CD14-positive monocyte (primary cell): ENCODE measurements at regions not wholly inside any gene's neighbourhood (a gene's known extent, or its start where the extent isn't known, plus 50 kb on each side); places are given as distances from the start of the nearest gene placed in this dataset.
A peak's percentile ranks its signal among the peaks of the same experiment; 100 is the strongest.

Experiments used
- DNase-seq, 3 donors: peaks; one replicate each; pipeline ENCODE4 v3.0.0-alpha.2; 2011 to 2022
- H2AFZ ChIP-seq: 2 replicates; pipeline ENCODE4 v1.6.0; 2012; ENCODE audit warnings: mild to moderate bottlenecking, low read depth, low read length, inconsistent platforms; ENCODE audit not compliant: insufficient read depth, poor library complexity, severe bottlenecking
- H3K27ac ChIP-seq, 2 donors: 1 replicate in 1 of 2; 2 replicates in 1 of 2; pipeline ENCODE4 v1.5.1; 2012 to 2013; ENCODE audit warnings: low read length in 2 of 2, control low read depth in 1 of 2, inconsistent platforms in 1 of 2, low read depth in 1 of 2, mild to moderate bottlenecking in 1 of 2
- H3K27me3 ChIP-seq, 2 donors: one replicate each; pipeline versions ENCODE4 v1.6.0 to v1.6.1; 2011 to 2013; ENCODE audit warnings: low read length in 2 of 2; ENCODE audit not compliant: control insufficient read depth in 2 of 2, insufficient read depth in 2 of 2
- H3K36me3 ChIP-seq, 2 donors: replicated peaks in 1 of 2; 1 replicate in 1 of 2; 2 replicates in 1 of 2; pipeline versions ENCODE4 v1.5.1 to v1.6.1; 2012 to 2013; ENCODE audit warnings: low read length in 2 of 2, control low read depth in 1 of 2, inconsistent platforms in 1 of 2, mild to moderate bottlenecking in 1 of 2; ENCODE audit not compliant: insufficient read depth in 2 of 2, control insufficient read depth in 1 of 2
- H3K4me1 ChIP-seq, 2 donors: 1 replicate in 1 of 2; 2 replicates in 1 of 2; pipeline versions ENCODE4 v1.5.1 to v1.6.1; 2012 to 2013; ENCODE audit warnings: low read length in 2 of 2, control low read depth in 1 of 2, inconsistent platforms in 1 of 2, mild to moderate bottlenecking in 1 of 2, moderate library complexity in 1 of 2; ENCODE audit not compliant: insufficient read depth in 2 of 2, control insufficient read depth in 1 of 2
- H3K4me2 ChIP-seq: replicated peaks from 2 replicates; pipeline ENCODE3; 2012; ENCODE audit warnings: low read length, moderate library complexity, mild to moderate bottlenecking; ENCODE audit not compliant: poor library complexity, severe bottlenecking; ENCODE audit errors: extremely low read depth
- H3K4me3 ChIP-seq, 3 experiments: fragments of 200-600 bp in 1 of 3; sonication (generic) in 1 of 3; replicated peaks in 1 of 3; 1 replicate in 2 of 3; 2 replicates in 1 of 3; pipeline ENCODE4 v1.5.1; 2011 to 2013; ENCODE audit warnings: low read length in 3 of 3, mild to moderate bottlenecking in 3 of 3, control low read depth in 2 of 3, low read depth in 2 of 3, inconsistent platforms in 1 of 3, moderate library complexity in 1 of 3
- H3K79me2 ChIP-seq: 2 replicates; pipeline ENCODE4 v1.6.0; 2012; ENCODE audit warnings: mild to moderate bottlenecking, control low read depth, inconsistent platforms, low read length, moderate library complexity; ENCODE audit not compliant: insufficient read depth
- H3K9ac ChIP-seq: 2 replicates; pipeline ENCODE4 v1.6.0; 2017; ENCODE audit warnings: low read length, mild to moderate bottlenecking; ENCODE audit not compliant: insufficient read depth, poor library complexity, severe bottlenecking
- H3K9me3 ChIP-seq, 2 donors: replicated peaks in 1 of 2; 1 replicate in 1 of 2; 2 replicates in 1 of 2; pipeline versions ENCODE4 v1.5.1 to v1.6.1; 2012 to 2013; ENCODE audit warnings: low read length in 2 of 2, control low read depth in 1 of 2; ENCODE audit not compliant: control insufficient read depth in 1 of 2, insufficient read depth in 1 of 2
- H4K20me1 ChIP-seq: 2 replicates; pipeline ENCODE4 v1.6.0; 2012; ENCODE audit warnings: mild to moderate bottlenecking, low read length, control low read depth, moderate library complexity; ENCODE audit not compliant: insufficient read depth
- H3K27ac Mint-ChIP-seq, 7 donors: one replicate each; pipeline ENCODE4 v1.8.0; 2020; ENCODE audit warnings: mild to moderate bottlenecking in 7 of 7, mixed read lengths in 7 of 7, moderate library complexity in 6 of 7, inconsistent platforms in 2 of 7
- H3K27me3 Mint-ChIP-seq, 3 donors: one replicate each; pipeline ENCODE4 v1.8.0; 2021 to 2022; ENCODE audit warnings: low read depth in 3 of 3, mild to moderate bottlenecking in 3 of 3, mixed read lengths in 3 of 3, moderate library complexity in 3 of 3, inconsistent platforms in 1 of 3
- H3K36me3 Mint-ChIP-seq, 2 donors: one replicate each; pipeline ENCODE4 v1.8.0; 2020; ENCODE audit warnings: mixed read lengths in 2 of 2, inconsistent platforms in 1 of 2, mild to moderate bottlenecking in 1 of 2
- H3K4me1 Mint-ChIP-seq: one replicate; pipeline ENCODE4 v1.8.0; 2020; ENCODE audit warnings: mild to moderate bottlenecking, mixed read lengths
- H3K4me3 Mint-ChIP-seq, 2 donors: one replicate each; pipeline ENCODE4 v1.8.0; 2020; ENCODE audit warnings: mild to moderate bottlenecking in 2 of 2, mixed read lengths in 2 of 2, moderate library complexity in 1 of 2
- H3K9me3 Mint-ChIP-seq, 7 donors: one replicate each; pipeline ENCODE4 v1.8.0; 2020 to 2022; ENCODE audit warnings: mixed read lengths in 7 of 7, mild to moderate bottlenecking in 6 of 7, moderate library complexity in 6 of 7, inconsistent platforms in 2 of 7
- WGBS: methylation state at CpG from one replicate; pipeline ENCODE4 v1.1.5; 2013; ENCODE audit warnings: missing lambda C conversion rate; ENCODE audit not compliant: insufficient coverage; 5-methylcytosine and 5-hydroxymethylcytosine counted together
- intact Hi-C, 2 donors: fragments of 100-400 bp; cut with micrococcal nuclease; formaldehyde crosslinking; loops; one replicate each; pipeline versions ENCODE4 v1.15.0 to v1.15.1; 2023
- TF ChIP-seq, protein P1 (sequence below): fragments of 200-600 bp; IDR thresholded peaks from one replicate; pipeline ENCODE4 v1.8.0; 2022; ENCODE audit warnings: antibody characterized with exemption, mild to moderate bottlenecking

DNA sequence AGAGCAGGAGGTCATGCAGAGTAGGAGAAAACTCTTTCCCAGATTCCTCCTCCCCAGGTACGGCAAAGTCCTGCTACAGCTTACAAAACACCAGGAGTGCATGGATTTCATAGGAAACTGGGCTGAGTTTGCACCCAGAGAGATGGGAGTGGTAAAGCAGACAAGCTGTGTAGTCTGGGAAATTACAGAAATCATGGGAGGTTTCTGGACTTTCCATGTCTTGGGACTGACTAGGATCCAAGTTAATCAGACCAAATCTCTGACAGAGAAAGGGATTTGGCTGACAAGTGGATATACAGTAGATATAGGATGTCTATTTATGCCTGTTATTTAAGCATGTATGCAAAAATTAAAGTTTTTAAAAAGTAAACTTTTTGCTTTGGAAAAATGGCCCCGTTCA, 205.4 kb upstream of the ACVR2A start:
- TF ChIP-seq, protein P1, sequence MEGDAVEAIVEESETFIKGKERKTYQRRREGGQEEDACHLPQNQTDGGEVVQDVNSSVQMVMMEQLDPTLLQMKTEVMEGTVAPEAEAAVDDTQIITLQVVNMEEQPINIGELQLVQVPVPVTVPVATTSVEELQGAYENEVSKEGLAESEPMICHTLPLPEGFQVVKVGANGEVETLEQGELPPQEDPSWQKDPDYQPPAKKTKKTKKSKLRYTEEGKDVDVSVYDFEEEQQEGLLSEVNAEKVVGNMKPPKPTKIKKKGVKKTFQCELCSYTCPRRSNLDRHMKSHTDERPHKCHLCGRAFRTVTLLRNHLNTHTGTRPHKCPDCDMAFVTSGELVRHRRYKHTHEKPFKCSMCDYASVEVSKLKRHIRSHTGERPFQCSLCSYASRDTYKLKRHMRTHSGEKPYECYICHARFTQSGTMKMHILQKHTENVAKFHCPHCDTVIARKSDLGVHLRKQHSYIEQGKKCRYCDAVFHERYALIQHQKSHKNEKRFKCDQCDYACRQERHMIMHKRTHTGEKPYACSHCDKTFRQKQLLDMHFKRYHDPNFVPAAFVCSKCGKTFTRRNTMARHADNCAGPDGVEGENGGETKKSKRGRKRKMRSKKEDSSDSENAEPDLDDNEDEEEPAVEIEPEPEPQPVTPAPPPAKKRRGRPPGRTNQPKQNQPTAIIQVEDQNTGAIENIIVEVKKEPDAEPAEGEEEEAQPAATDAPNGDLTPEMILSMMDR = no peak
- Histone ChIP-seq H3K9me3 (no peaks in the 10 kb centered on the region), H3K4me1 (peaks cover 47 to 60% of the 10 kb centered on the region in 2 donors), H3K4me2 (no peak overlapping the region), H3K9ac (no peak overlapping the region), H3K27ac (no peak overlapping the region), H2AFZ (no peak overlapping the region), H3K36me3 (no peaks in the 10 kb centered on the region), H3K4me3 (no peak overlapping the region), H4K20me1 (no peaks in the 10 kb centered on the region), H3K27me3 (no peaks in the 10 kb centered on the region), H3K79me2 (no peaks in the 10 kb centered on the region)
- no CpG with 5 or more reads among the region's 2 CpGs for WGBS
- no peak overlapping the region for H3K4me3 Mint-ChIP-seq
- peaks cover 26% of the 10 kb centered on the region for H3K4me1 Mint-ChIP-seq
- H3K9me3 Mint-ChIP-seq = peaks cover 0 to 6% (median 3%) of the 10 kb centered on the region in 7 donors
- peaks cover 0 to 3% (median 1%) of the 10 kb centered on the region in 3 donors for H3K27me3 Mint-ChIP-seq
- DNase-seq = no peak
- H3K27ac Mint-ChIP-seq = peak overlapping the region in 1 of 7 donors; percentile 66
- intact Hi-C loops = loop anchor here in 1 of 2 donors (5.0 kb wide), 1 partner anchor 48 kb away; no protein-coding TSS in a partner anchor
- H3K36me3 Mint-ChIP-seq = peaks cover 3 to 4% of the 10 kb centered on the region in 2 donors

DNA sequence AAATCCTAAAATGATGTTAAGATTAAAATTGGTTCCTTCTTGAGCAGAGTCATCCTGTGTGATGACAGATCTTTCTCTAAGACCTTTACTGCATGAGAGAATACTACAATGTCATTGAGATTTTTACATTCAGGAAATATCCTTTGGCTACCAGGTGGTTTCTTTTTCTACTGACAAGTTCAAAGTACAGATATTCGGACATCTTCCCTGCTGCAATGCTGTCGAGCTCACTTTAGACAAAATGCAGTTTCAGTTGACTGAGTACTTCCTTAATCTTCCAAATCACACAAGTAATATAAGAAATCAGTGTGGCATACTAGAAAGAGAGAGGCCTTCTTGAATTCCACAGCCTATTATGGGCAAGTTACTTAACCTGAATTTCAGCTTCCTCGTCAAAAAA, 207.9 kb upstream of the ACVR2A start:
- no CpG with 5 or more reads among the region's 3 CpGs for WGBS
- Histone ChIP-seq H3K4me3 (peak overlapping the region in 2 of 3 experiments; percentile 32 to 62), H3K79me2 (no peaks in the 10 kb centered on the region), H3K9ac (peak overlapping the region; percentile 35), H3K9me3 (no peaks in the 10 kb centered on the region), H3K4me1 (peaks cover 47 to 67% of the 10 kb centered on the region in 2 donors), H2AFZ (no peak overlapping the region), H3K27ac (peak overlapping the region; percentile 55 to 94), H3K4me2 (peak overlapping the region; percentile 70), H4K20me1 (no peaks in the 10 kb centered on the region), H3K36me3 (no peaks in the 10 kb centered on the region), H3K27me3 (no peaks in the 10 kb centered on the region)
- intact Hi-C loops = loop anchor here in 1 of 2 donors (5.0 kb wide), 1 partner anchor 50 kb away; no protein-coding TSS in a partner anchor
- H3K27me3 Mint-ChIP-seq = peaks cover 0 to 3% (median 1%) of the 10 kb centered on the region in 3 donors
- DNase-seq = peak; percentile 47 to 73 (median 55)
- H3K36me3 Mint-ChIP-seq = peaks cover 3% of the 10 kb centered on the region in 2 donors
- H3K4me1 Mint-ChIP-seq = peaks cover 10% of the 10 kb centered on the region
- peak overlapping the region; percentile 52 to 83 for H3K4me3 Mint-ChIP-seq
- H3K27ac Mint-ChIP-seq = peak overlapping the region; percentile 92 to 98 (median 95)
- TF ChIP-seq, protein P1 = no peak
- H3K9me3 Mint-ChIP-seq = peaks cover 0 to 6% (median 3%) of the 10 kb centered on the region in 7 donors
